Right atrium auricular region (tissue), 2 donors: ENCODE measurements at regions not wholly inside any gene's neighbourhood (a gene's known extent, or its start where the extent isn't known, plus 50 kb on each side); places are given as distances from the start of the nearest gene placed in this dataset.

Experiments used
- DNase-seq: peaks from one replicate; pipeline ENCODE4 v3.0.0-alpha.2; 2019; ENCODE audit warnings: low spot score
- H3K27ac ChIP-seq, 2 donors: fragments of 200-600 bp; sonication (generic); 1 replicate in 1 of 2; 2 replicates in 1 of 2; pipeline ENCODE4 v1.5.1; 2016 to 2019
- H3K27me3 ChIP-seq, 2 donors: fragments of 200-600 bp; sonication (generic); one replicate each; pipeline versions ENCODE4 v1.5.1 to v1.6.0; 2017 to 2019
- H3K36me3 ChIP-seq: fragments of 200-600 bp; sonication (generic); one replicate; pipeline ENCODE4 v1.5.1; 2016
- H3K4me1 ChIP-seq, 2 donors: fragments of 200-600 bp; sonication (generic); one replicate each; pipeline versions ENCODE4 v1.5.1 to v1.6.0; 2017 to 2019
- H3K4me3 ChIP-seq, 2 donors: fragments of 200-600 bp; sonication (generic); 1 replicate in 1 of 2; 2 replicates in 1 of 2; pipeline ENCODE4 v1.5.1; 2017 to 2019; ENCODE audit warnings: mild to moderate bottlenecking in 1 of 2, moderate library complexity in 1 of 2
- H3K9me3 ChIP-seq, 2 donors: fragments of 200-600 bp; sonication (generic); one replicate each; pipeline ENCODE4 v1.5.1; 2019
- TF ChIP-seq, protein P1 (sequence below), 2 donors: fragments of 200-600 bp; sonication (generic); IDR thresholded peaks; one replicate each; pipeline ENCODE4 v1.5.1; 2019; ENCODE audit warnings: antibody characterized with exemption in 2 of 2

DNA sequence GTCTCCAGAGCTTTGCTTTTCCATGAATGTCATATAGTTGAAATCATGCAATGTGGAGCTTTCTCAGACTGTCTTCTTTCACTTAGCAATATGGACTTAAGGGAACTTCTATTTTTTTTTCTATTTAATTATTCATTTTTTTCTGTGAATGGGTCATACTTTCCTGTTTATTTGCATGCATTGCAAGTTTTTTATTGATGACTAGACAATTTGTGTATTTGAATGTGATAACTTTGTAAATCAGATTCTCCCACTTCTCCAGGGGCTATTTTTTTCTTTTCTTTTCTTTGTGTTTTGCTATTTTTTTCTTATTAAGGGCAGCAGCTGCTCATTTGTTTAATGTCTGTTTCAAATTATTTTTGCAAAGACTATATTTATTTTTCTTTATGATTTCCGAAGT is 1019.8 kb upstream of the ATXN7L3B start:
- Histone ChIP-seq H3K36me3 (no peaks in the 10 kb centered on the region), H3K9me3 (peaks cover 7 to 18% of the 10 kb centered on the region in 2 donors), H3K4me3 (no peak overlapping the region), H3K27ac (no peak overlapping the region), H3K27me3 (no peaks in the 10 kb centered on the region), H3K4me1 (no peaks in the 10 kb centered on the region)
- DNase-seq: no peak
- TF ChIP-seq, protein P1, sequence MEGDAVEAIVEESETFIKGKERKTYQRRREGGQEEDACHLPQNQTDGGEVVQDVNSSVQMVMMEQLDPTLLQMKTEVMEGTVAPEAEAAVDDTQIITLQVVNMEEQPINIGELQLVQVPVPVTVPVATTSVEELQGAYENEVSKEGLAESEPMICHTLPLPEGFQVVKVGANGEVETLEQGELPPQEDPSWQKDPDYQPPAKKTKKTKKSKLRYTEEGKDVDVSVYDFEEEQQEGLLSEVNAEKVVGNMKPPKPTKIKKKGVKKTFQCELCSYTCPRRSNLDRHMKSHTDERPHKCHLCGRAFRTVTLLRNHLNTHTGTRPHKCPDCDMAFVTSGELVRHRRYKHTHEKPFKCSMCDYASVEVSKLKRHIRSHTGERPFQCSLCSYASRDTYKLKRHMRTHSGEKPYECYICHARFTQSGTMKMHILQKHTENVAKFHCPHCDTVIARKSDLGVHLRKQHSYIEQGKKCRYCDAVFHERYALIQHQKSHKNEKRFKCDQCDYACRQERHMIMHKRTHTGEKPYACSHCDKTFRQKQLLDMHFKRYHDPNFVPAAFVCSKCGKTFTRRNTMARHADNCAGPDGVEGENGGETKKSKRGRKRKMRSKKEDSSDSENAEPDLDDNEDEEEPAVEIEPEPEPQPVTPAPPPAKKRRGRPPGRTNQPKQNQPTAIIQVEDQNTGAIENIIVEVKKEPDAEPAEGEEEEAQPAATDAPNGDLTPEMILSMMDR (IDR thresholded peaks at IDR 0.05): no peak

DNA sequence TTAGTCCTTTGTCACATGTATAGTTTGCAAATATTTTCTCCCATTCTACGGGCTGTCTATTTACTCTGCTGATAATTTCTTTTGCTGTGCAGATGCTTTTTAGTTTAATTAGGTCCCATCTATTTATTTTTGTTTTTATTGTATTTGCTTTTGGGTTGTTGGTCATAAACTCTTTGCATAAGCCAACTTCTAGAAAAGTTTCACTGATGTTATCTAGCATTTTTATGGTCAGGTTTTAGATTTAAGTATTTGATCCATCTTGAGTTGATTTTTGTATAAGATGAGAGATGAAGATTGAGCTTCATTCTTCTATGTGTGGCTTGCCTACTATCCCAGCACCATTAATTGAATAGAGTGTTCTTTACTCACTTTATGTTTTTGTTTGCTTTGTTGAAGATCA is 1008.4 kb upstream of the ATXN7L3B start:
- Histone ChIP-seq H3K4me1 (no peaks in the 10 kb centered on the region), H3K9me3 (peaks cover 0 to 5% of the 10 kb centered on the region in 2 donors), H3K4me3 (no peak overlapping the region), H3K36me3 (no peaks in the 10 kb centered on the region), H3K27ac (no peak overlapping the region), H3K27me3 (no peaks in the 10 kb centered on the region)
- TF ChIP-seq, protein P1 (IDR thresholded peaks at IDR 0.05): no peak
- DNase-seq: no peak

- TF ChIP-seq, protein P1 (IDR thresholded peaks at IDR 0.05): no peak
- Histone ChIP-seq H3K36me3 (no peaks in the 10 kb centered on the region), H3K9me3 (no peaks in the 10 kb centered on the region), H3K4me3 (no peak overlapping the region), H3K4me1 (no peaks in the 10 kb centered on the region), H3K27me3 (no peaks in the 10 kb centered on the region), H3K27ac (no peak overlapping the region)
- no peak for DNase-seq
Observed at GRCh38 chr12:73529954-73530353, 1007.7 kb upstream of the ATXN7L3B start.

GRCh38 chr12:73531752-73532151 is 1005.9 kb upstream of the ATXN7L3B start:
- no peak for DNase-seq
- Histone ChIP-seq H3K27ac (no peak overlapping the region), H3K4me3 (no peak overlapping the region), H3K27me3 (no peaks in the 10 kb centered on the region), H3K9me3 (no peaks in the 10 kb centered on the region), H3K4me1 (no peaks in the 10 kb centered on the region), H3K36me3 (no peaks in the 10 kb centered on the region)
- TF ChIP-seq, protein P1 (IDR thresholded peaks at IDR 0.05): no peak

DNA sequence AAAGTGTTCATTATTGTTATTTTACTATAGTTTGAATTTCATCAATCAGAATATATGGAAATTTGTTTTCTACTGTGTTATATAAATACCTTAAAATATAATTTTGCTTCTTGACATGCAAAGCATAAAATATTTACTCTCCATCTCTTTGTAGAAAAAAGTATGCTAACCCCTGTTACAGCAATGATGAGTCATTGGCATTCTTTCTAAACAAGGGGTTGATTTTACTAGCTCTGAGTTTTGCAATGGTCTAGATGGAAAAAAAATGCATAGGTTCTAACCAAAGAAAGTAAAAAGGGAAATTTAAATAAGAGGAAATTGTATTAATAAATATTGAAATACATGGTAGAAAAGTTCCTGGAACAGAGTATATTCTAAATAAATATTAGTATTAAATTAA is 990.2 kb upstream of the ATXN7L3B start:
- TF ChIP-seq, protein P1 (IDR thresholded peaks at IDR 0.05): no peak
- DNase-seq: no peak
- Histone ChIP-seq H3K36me3 (no peaks in the 10 kb centered on the region), H3K4me3 (no peak overlapping the region), H3K27me3 (no peaks in the 10 kb centered on the region), H3K9me3 (no peaks in the 10 kb centered on the region), H3K4me1 (no peaks in the 10 kb centered on the region), H3K27ac (no peak overlapping the region)

DNA sequence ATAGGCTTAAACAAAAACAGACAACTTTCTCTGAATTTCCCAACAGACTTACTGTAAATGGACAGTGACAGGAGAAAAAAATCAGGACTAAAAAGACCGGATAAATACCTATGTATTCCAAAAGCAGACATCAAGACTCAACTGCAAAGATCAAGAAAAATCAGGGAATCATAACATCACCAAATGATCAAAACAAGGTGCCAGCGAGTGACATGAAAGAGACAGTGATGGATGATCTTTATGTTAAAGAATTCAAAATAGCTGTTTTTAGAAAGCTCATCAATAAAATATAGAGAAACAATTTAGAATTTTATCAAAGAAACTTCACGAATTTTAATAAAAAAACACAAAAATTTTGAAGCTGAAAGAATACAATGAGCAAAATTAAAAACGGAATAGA is 952.5 kb upstream of the ATXN7L3B start:
- Histone ChIP-seq H3K36me3 (no peaks in the 10 kb centered on the region), H3K9me3 (no peaks in the 10 kb centered on the region), H3K27ac (no peak overlapping the region), H3K4me3 (no peak overlapping the region), H3K4me1 (no peaks in the 10 kb centered on the region), H3K27me3 (no peaks in the 10 kb centered on the region)
- TF ChIP-seq, protein P1 (IDR thresholded peaks at IDR 0.05): no peak
- no peak for DNase-seq
